Skeletal muscle cell (primary cell): ENCODE measurements at regions not wholly inside any gene's neighbourhood (a gene's known extent, or its start where the extent isn't known, plus 50 kb on each side); places are given as distances from the start of the nearest gene placed in this dataset.
"Not testable (repeated sequence)": the region's sequence is repeated elsewhere in the genome, so short reads cannot be mapped to it uniquely, and the experiment has no call there.

Experiments
- DNase-seq: peaks from one replicate; pipeline ENCODE4 v3.0.0-alpha.2; 2010; ENCODE audit warnings: low read depth
- H3K4me3 ChIP-seq: 2 replicates; pipeline ENCODE4 v1.5.1; 2011; ENCODE audit warnings: low read depth, mild to moderate bottlenecking, control low read depth, low read length, moderate library complexity

DNA sequence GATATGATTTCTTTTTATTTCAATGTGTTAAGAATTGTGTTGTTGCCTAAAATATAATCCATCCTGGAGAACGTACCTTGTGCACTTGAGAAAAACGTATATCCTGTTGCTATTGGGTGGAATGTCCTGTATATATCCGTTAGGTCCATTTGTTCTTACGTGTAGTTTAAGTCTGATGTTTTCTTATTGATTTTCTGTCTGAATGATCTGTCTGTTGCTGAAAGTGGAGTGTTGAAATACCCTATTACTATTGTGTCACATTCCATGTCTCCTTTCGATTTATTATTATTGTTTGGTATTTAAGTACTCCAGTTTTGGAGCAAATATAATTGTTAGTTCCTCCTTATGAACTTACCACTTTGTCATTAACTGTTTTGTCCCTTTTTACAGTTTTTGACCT lies 270.6 kb downstream of the UBE2NL start:
- DNase-seq, H3K4me3 ChIP-seq: not testable (repeated sequence)

DNA sequence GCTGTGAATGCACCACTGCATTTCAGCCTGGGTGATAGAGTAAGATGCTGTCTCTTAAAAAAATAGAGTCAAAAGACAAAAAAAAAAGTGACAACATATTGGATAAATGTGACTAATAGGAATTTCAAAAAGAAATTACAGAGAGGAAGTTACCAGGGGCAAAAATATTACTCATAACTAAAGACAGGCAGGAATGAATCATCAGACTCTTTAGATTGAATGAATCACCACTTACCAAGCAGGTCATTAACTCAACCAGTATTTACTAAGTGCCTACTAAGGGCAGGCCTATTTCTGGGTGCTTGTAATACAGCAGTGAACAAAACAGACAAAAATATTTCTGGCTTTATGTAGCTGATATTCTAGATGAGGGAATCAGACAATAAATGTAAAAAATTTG lies 301.3 kb downstream of the UBE2NL start:
- H3K4me3 ChIP-seq, DNase-seq: not testable (repeated sequence)

DNA sequence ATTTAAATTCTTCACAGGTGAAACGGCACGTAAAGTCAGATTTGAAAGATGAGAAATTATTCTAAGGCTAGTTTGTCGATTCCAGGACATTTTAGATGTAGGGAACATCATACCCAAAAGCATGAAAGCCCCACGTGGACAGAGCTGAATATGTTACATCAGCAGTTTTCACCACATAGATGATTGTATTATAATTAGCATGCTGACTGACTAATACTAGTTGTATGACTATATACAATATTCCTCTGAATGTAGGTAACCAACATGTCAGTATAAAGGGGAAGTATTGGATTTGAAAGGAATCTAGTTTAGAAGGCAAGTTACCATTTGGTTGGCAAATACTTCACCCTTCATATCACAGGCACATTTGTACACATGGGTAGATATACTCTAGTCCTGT lies 304.6 kb downstream of the UBE2NL start:
- DNase-seq, H3K4me3 ChIP-seq: not testable (repeated sequence)

DNA sequence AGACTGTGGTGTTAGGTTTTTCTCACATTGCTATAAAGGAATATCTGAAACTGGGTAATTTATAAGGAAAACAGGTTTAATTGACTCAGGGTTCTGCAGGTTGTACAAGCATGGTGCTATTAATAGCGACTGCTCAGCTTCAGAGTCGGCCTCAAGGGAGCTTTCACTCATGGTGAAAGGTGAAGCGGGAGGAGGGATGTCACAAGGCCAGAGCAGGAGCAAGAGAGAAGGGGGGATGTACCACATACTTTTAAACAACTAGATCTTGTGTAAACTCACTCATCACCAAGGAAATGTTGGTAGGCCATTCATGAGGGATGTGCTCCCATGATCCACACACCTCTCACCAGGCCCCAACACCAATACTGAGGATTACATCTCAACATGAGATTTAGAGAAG lies 313.2 kb downstream of the UBE2NL start:
- not testable (repeated sequence) for DNase-seq, H3K4me3 ChIP-seq

DNA sequence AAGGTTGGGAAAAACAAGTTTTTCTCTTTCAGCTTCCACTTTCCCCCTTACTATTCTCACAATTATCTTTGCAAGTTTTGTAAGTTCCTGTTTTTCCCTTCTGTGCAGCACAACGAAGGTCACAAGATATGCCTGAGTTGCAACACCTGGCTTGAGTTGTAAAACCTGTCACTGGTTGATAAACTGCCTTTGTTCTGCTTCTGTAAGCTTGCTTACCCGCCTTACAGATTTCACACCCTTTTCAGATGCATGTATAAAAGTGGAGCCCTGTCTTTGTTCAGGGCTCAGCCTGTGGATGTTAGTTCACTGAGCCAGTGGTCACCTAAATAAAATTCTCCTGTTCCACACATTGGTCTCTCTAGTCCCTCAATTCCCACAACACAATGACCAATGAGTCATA lies 318.9 kb downstream of the UBE2NL start:
- not testable (repeated sequence) for DNase-seq, H3K4me3 ChIP-seq

DNA sequence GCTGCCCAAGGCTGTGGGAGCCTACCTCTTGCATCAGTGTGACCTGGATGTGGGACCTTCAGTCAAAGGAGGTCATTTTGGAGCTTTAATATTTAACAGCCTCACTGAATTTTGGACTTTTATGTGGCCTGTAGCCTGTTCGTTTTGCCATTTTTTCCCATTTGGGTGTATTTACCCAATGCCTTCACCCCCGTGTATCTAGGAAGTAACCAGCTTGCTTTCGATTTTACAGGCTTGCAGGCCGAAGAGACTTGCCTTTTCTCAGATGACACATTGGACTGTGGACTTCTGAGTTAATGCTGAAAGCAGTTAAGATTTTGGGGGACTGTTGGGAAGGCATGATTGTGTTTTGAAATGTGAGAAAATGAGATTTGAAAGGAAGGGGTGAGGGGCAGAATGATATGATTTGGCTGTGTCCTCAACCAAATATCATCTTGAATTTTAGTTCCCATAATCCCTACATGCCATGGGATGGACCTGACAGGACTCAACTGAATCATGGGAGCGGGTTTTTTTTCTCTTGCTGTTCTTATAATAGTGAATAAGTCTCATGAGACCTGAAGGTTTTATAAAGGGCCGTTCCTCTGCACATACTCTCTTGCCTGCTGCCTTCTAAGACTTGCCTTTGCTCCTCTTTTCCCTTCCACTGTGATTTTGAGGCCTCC lies 324.6 kb downstream of the UBE2NL start:
- DNase-seq, H3K4me3 ChIP-seq: not testable (repeated sequence)

DNA sequence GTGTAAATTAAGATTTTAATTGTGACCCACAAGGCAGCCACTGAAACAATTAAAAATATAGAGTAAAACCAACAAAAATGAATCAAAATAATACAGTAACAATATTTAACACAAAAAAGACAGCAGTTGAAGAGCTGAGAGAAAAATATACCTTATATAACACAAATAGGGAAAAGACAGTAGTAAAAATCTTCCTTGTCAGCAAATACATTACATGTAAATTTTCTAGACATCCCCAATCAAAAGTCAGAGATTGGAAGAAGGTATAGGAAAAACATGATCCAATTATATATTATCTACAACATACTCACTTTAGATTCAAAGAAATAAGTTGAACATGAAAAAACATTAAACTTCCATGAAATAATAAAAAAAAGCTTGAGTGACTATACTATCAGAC lies 330.8 kb downstream of the UBE2NL start:
- H3K4me3 ChIP-seq, result no peak overlapping the region
- no peak for DNase-seq

DNA sequence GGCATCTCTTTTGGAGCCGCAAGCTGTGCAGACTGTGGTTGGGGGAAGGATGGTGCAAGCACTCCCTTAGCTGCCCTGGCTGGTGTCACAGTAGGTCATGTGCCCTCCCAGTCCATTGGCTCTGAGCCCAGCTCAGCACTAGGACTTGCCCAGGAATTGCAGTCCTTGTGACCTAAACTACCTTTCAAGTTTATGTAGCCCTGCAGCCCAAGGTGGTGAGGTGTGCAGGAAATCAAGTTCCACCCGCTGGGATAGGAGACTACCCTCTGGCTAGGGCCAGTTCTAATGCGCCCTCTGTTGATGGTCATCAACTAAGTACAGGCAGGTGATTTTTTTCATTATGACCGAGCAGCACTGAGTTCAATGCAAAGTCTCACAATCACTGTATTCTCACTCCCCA lies 335.2 kb downstream of the UBE2NL start:
- H3K4me3 ChIP-seq, result no peak overlapping the region
- no peak for DNase-seq

DNA sequence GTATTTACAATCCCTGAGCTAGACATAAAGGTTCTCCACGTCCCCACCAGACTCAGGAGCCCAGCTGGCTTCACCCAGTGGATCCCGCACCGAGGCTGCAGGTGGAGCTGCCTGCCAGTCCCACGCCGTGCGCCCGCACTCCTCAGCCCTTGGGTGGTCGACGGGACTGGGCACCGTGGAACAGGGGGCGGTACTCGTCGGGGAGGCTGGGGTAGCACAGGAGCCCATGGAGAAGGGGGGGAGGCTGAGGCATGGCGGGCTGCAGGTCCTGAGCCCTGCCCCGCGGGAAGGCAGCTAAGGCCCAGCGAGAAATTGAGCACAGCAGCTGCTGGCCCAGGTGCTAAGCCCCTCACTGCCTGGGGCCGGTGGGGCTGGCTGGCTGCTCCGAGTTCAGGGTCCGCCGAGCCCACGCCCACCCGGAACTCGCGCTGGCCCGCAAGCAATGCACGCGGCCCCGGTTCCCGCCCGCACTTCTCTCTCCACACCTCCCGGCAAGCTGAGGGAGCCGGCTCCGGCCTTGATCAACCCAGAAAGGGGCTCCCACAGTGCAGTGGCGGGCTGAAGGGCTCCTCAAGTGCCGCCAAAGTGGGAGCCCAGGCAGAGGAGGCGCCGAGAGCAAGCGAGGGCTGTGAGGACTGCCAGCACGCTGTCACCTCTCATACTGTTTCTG lies 347.4 kb downstream of the UBE2NL start:
- DNase-seq, H3K4me3 ChIP-seq: not testable (repeated sequence)

DNA sequence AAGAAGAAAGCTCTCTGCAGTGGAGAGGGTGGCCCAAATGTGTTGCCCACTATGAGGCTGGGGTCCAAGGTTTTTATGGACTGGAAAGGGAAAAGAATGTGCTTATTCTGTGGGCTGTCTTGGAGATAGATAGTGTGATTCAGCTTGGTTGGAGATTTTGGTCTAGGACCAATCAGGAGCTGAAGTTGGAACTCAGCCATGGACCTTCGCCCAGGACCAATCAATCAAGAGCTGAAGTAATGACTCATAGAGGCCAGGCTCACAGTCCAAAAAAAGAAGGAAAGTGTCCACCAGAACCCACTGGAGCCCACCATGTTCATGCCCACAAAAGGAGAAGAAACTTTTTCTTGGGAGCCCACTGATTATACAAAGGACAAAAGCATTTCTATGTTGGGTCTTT lies 369.5 kb downstream of the UBE2NL start:
- DNase-seq, result no peak
- H3K4me3 ChIP-seq, result no peak overlapping the region

DNA sequence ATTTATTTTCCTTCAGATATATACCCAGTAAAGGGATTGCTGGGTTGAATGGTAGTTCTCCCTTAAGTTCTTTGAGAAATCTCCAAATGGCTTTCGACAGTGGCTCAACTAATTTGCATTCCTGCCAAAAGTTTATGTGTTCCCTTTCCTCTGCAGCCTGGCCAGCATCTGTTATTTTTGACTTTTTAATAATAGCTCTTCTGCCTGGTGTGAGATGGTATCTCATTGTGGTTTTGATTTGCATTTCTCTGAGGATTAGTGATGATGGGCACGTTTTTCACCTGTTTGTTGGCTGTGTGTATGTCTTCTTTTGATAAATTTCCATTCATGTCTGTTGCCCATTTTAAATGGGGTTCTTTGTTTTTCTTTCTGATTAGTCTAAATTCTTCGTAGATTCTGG lies 375.2 kb downstream of the UBE2NL start:
- no peak overlapping the region for H3K4me3 ChIP-seq

DNA sequence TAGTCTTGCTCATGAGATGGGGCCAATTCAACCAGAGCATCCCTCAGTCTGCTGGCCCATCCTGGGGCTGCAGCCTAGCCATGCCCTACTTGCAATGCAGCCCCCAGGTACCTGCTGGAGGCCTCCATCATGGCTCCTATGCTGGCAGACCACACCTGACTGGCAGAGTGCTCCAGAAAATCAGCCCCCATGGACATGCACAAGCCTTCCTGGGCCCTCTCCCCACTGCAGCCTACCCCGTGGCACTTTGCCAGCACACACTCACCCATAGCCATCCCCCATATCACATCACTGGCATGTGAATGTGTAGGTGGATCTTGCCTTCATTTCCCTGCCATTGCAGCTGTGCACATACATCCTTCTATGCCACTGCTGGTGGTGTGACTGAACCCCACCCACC lies 381.8 kb downstream of the UBE2NL start:
- H3K4me3 ChIP-seq, result no peak overlapping the region
- no peak for DNase-seq

More for the DNA sequence above, 375.2 kb downstream of the UBE2NL start:
- no peak for DNase-seq

DNA sequence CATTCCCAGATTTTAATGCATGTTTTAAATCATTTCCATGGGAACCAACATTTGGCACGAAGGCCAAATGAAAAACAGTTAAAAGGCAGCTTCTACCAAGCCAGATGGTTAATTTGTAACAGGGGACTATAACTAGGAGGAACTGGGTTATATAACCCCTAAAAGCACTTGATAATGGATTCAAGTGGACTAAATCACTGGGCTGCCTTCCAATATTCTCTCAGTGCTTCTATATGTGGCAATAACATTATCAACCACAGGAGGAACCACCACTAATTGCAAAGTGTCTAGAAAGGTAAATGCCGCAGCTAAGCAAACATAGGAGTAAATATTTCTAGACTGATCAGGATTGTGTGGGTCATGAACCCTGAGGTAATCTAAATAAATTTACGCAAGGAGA lies 391.5 kb downstream of the UBE2NL start:
- no peak for DNase-seq
- no peak overlapping the region for H3K4me3 ChIP-seq

DNA sequence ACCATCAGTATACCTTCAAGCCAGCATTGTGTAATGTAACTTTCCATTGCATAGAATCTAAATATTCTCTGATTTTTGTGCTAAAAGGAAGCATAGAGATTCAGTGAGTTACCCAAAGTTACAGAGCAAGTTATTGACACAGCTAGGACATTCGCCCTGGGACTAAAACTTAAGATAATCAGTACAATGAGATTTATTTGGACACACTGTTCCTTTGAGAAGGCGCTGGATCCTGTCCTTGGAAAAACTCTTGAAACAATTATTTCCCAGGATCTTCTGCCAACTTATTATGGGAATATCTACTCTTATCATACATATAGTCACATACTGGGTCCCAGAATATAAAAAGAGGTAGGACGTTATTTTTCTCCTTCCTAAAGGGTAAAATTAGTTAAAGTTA lies 392.0 kb downstream of the UBE2NL start:
- H3K4me3 ChIP-seq, result no peak overlapping the region
- no peak for DNase-seq

DNA sequence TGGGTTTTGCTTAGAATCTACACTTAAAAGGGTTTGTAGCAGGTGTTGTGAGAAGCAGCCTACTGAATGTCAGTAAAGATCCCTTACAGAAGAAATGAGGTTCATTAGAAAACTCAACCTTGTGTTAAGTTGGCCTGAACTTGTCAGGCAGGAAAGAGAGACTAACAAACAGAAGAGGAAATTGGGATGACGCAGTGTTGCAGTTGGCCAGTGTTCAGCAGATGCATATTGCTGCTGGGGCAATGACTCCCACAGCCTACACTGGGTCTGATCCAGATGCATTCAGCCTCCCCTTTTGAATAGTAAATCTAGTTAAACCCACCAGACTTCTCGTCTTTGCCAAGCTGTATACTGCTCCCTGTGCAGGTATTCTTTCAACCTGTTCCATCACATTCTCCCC lies 409.4 kb downstream of the UBE2NL start:
- DNase-seq, result peak; percentile 40
- no peak overlapping the region for H3K4me3 ChIP-seq

DNA sequence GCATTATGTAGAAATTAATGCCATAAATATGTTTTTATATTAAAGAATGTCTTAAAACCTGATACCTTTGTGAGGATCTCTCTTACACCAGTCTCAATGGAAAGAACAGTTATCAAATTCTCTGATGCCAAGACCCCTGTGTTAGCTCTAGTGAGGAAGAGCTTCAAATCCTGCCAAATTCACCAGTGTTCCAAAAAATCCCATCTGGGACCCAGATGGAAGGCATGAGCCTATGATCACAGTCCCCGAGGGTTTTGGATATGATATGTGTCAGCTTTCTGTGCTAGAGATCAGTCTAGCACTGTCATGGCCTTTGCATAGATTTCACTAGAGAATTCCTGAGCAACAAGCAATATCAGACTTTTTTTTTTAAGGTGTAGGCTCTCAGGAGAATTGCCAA lies 412.1 kb downstream of the UBE2NL start:
- DNase-seq, result no peak

DNA sequence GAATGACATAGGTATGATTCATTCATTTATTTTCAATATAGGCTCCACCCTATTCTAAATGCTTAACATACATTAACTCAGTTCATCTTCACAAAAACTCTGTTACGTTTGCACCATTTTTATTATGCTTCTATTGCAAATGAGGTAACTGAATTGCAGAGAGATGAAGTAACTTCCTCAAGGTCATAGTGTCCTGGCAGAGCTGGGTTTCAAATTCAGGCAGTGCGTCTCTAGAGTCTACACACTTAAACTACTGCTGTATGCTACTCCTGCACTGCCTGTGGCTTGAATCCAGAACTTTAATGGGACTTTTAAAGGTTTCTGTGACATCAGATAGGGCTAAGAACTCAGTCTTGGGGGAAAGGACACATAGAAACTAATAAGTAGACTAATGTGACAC lies 413.4 kb downstream of the UBE2NL start:
- peak; percentile 61 for DNase-seq

More for the DNA sequence above, 412.1 kb downstream of the UBE2NL start:
- no peak overlapping the region for H3K4me3 ChIP-seq

DNA sequence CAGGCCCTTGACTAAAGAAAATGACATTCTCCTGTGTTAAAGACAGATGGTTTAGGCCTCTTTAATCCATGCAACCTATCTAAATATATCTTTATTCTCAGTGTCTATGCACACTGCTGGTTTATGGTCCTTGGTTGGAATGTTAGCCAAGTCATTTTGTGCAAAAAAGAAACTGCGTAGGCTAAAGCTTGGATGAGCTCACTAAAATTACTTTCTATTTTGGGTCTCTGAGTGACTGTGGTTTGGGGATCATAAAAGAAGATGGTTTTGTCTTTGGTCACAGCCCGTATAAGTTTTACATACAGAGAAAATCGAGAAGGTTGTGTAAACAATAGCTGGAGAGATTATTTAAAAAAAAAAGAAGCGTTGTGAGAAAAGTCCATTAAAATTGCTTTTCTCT lies 443.6 kb downstream of the UBE2NL start:
- peak; percentile 49 for DNase-seq
- H3K4me3 ChIP-seq, result no peak overlapping the region

More for the DNA sequence above, 413.4 kb downstream of the UBE2NL start:
- no peak overlapping the region for H3K4me3 ChIP-seq

DNA sequence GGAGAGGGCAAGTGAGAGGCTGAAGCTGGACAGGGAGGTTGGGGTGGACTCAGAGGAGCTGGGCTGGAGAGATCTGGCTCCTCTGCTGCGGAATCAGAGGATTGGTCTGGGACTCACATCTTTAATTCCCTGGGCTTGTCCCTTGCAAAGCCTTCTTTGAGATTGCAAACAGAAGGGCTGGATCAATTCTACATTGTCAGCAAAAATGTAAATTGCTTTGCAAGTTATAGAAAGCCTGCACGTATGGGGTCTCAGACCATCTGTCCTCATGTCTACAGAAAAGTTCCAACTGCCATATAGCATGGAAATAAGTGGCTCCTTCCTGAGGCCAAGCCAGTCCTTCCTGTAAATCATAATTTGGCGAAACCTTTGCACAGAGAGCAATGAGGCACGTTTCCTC lies 449.6 kb downstream of the UBE2NL start:
- H3K4me3 ChIP-seq, result no peak overlapping the region
- DNase-seq, result no peak

DNA sequence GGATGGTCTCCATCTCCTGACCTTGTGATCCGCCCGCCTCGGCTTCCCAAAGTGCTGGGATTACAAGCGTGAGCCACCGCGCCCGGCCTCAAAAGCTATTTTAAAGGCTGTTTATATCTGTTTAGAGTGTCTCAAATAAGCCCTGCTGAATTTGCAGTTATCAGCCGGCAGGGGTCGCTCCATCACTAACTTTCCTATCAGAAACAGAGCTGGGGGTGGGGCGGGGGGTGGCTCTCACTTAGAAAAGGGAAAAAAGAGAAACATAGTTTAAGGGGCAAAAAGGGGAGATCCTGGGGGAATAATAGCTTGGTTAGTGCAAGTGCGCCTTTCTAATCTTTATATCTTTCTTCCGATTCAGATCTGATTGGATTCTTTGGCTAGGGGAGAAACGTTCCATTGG lies 450.7 kb downstream of the UBE2NL start:
- H3K4me3 ChIP-seq, result no peak overlapping the region
- DNase-seq, result no peak

DNA sequence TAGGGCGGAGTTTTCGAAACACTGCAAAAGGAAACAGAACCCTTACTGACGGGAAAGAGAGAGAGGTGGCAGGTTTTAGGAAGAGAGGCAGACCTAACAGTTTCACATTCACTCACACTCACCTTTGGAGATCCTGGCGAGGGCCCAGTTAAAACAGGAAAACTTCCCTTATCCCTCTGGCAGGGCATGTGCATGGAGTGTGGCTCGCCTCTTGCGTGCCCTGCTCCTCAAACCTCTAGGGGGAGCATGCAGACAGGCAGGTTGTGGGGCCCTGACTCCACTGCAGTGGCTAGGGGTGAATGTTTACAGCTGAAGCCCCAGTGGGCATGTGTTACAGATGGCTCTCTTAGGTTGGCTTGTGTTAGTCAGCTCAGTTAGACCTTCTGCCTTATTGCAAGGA lies 451.5 kb downstream of the UBE2NL start:
- DNase-seq, result no peak
- H3K4me3 ChIP-seq, result no peak overlapping the region
